Activated CD8-positive, alpha-beta memory T cell treated with anti-CD3 and anti-CD28 coated beads for 1 hour (primary cell): ENCODE measurements at regions not wholly inside any gene's neighbourhood (a gene's known extent, or its start where the extent isn't known, plus 50 kb on each side); places are given as distances from the start of the nearest gene placed in this dataset.
"Not testable (repeated sequence)": the region's sequence is repeated elsewhere in the genome, so short reads cannot be mapped to it uniquely, and the experiment has no call there.

Source experiments
- DNase-seq, 2 donors: peaks; one replicate each; pipeline ENCODE4 v3.0.0-alpha.2; 2020; ENCODE audit warnings: low read depth in 1 of 2; ENCODE audit errors: extremely low read depth in 1 of 2

GRCh38 chr6:11427723-11428245 lies 109.8 kb upstream of the TMEM170B start:
- DNase-seq, result no peak

GRCh38 chr6:11427091-11427722 lies 110.3 kb upstream of the TMEM170B start:
- DNase-seq, result no peak

DNA sequence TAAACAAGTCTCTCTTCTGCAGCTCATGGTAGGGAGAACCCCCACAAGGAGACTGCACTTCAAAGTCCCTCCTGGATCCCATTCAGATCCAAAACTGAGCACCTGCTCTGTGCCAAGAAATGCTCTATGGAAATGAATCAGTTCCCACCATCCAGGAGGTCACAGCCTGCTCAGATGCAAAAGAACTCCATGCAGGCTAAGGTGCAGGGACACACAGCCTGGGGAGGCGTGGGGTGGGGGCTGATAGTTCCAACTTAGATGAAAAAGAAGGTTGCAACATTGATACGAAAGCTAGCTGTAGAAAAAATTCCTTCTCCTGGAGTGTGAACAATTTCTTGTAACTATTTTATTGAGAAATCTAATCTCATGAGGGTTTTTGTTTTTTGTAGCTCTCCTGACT lies 111.0 kb upstream of the TMEM170B start:
- no peak for DNase-seq

- DNase-seq, result no peak
These were observed 111.7 kb upstream of the TMEM170B start for GRCh38 chr6:11425876-11426275.

GRCh38 chr6:11425431-11425871 lies 112.1 kb upstream of the TMEM170B start:
- DNase-seq, result no peak

GRCh38 chr6:11424395-11425034 lies 113.0 kb upstream of the TMEM170B start:
- DNase-seq, result no peak

- DNase-seq, result no peak
These were observed 113.9 kb upstream of the TMEM170B start for GRCh38 chr6:11423667-11424066.

- DNase-seq, result no peak
These were observed 114.5 kb upstream of the TMEM170B start for GRCh38 chr6:11423072-11423471.

DNA sequence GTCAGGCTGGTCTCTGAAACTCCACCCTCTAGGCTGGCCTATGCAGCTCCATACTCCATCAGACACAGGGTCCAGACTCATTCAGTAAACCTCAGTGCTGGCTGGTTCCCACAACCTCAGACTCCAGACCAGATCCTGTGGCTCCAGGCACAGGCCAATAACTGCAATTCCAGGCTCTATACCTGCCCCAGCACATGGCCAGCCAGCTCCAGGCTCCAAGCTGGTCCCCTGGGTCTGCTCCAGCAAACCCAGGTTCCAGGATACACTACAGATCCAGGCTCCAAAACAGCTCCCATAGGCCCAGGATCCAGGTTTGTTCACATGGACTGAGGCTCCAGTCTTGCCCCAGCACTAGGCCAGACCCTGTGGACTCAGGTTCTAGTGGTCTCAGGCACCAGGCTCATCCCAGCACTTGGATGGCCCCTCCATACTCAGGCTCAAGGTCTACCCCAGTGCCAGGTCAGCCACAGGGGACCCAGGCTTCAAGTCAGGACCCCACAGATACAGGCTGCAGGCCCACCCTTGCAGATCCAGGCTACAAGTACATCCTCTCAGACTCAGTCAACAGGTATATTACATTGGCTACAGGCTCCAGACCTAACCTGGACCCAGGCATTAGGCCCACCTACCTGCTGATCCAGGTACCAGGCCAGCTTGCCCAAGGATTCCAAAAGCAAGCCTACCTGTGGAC lies 117.6 kb upstream of the TMEM170B start:
- no peak for DNase-seq

GRCh38 chr6:11418290-11418905 lies 119.2 kb upstream of the TMEM170B start:
- no peak for DNase-seq

DNA sequence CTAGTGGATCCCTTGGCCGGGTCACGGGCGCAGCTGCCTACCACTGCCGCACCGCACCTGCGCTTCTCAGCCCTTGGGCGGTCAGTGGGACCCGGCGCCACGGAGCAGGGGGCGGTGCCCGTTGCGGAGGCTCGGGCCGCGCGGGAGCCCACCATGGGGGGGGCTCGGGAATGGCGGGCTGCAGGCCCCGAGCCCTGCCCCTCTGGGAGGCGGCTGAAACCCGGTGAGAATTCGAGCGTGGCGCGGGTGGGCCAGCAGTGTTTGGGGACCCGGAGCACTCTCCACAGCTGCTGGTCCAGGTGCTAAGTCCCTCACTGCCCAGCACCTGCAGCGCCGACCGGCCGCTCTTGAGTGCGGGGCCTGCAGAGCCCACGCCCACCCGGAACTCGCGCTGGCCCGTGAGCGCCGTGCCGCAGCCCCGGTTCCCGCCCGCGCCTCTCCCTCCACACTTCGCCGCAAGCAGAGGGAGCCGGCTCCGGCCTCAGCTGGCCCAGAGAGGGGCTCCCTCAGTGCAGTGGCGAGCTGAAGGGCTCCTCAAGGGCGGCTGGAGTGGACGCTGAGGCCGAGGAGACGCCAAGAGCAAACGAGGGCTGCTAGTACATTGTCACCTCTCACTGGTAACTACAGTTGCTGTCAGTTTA lies 120.5 kb upstream of the TMEM170B start:
- DNase-seq, result no peak

DNA sequence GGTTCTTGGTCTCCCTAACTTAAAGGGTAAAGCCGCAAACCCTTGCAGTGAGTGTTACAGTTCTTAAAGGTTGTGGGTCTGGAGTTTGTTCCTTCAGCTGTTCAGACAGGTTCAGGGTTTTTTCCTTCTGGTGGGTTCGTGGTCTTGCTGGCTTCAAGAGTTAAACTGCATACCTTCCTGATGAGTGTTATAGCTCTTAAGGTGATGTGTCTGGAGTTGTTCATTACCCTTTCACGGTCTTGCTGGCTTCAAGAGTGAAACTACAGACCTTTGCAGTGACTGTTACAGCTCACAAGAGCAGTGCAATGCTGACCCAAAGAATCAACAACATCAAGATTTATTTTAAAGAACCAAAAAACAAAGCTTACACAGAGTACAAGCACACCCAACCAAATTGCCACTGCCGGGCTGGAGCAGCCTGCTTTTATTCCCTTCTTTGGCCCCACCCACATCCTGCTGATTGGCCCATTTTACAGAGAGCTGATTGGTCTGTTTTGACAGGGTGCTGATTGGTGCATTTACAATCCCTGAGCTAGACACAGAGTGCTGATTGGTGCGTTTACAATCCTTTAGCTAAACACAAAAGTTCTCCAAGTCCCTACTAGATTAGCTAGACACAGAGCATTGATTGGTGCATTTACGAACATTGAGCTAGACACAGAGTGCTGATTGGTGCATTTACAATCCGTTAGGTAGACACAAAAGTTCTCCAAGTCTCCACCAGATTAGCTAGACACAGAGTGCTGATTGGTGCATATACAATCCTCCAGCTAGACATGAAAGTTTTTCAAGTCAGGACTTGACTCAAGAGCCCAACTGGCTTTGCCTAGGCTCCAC lies 121.2 kb upstream of the TMEM170B start:
- not testable (repeated sequence) for DNase-seq

DNA sequence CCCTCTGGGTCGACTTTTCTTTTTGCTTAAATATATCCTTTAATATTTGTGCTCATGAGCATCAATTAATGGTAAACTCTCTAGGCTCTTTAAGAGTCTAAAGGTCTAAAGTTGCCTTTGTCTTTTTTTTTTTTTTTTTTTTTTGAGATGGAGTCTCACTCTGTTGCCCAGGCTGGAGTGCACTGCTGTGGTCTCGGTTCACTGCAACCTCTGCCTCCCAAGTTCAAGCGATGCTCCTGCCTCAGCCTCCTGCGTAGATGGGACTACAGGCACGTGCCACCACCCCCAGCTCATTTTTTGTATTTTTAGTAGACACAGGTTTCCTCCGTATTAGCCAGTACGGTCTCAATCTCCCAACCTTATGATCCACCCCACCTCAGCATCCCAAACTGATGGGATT lies 122.0 kb upstream of the TMEM170B start:
- no peak for DNase-seq

- no peak for DNase-seq
These were observed 123.2 kb upstream of the TMEM170B start for GRCh38 chr6:11414176-11414963.

GRCh38 chr6:11413728-11414127 lies 123.8 kb upstream of the TMEM170B start:
- DNase-seq, result no peak

GRCh38 chr6:11413117-11413687 lies 124.3 kb upstream of the TMEM170B start:
- no peak for DNase-seq

GRCh38 chr6:11412616-11413015 lies 124.9 kb upstream of the TMEM170B start:
- DNase-seq, result no peak

DNA sequence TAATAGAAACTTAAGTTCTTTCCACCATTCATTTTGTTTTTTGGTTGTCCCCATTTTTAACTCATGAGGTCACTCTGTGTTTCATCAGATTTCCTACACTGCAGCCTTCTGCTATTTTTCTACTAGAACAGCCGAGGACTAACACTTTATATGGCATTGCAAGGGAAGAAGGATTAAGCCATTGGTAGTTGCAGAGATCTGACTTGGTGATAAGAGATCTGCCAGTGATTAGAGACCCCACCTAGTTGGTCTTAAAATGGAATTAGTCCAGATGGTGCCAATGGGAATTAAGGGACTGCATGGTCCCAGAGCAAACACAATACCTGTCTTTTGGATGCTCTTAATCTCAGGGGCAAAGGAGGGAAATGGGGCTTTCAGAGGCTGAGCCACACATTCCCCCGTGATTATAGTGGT lies 125.5 kb upstream of the TMEM170B start:
- DNase-seq, result no peak

DNA sequence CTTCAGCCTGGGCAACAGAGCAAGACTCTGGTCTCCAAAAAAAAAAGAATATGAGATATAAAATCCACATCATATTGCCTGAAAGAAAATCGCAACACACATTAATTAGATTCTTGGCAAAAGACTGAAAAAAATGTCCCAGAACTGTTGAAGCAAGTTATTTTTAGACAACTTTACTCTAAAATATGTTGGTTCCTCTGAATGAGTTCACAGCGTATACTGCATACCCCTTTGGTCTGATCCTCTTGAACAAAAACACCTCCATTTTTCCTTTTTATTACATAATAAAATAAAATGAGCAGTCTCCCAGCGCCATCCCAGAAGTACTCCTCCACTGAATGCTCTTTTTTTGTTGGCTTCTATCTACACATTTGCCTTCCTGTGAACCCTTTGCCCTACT lies 126.0 kb upstream of the TMEM170B start:
- no peak for DNase-seq
